ENCODE measurements at regions not wholly inside any gene's neighbourhood (a gene's known extent, or its start where the extent isn't known, plus 50 kb on each side); places are given as distances from the start of the nearest gene placed in this dataset.

GRCh38 chr3:21801631-21802030 is 50.6 kb upstream of the ZNF385D start:
- Histone ChIP-seq H3K4me3 (no peak overlapping the region), H3K9ac (ENCODE audit: insufficient read depth in 1 of 2, low read depth in 2 of 2, low read length in 2 of 2) (no peak overlapping the region), H3K4me1 (replicated peaks in 1 of 2; ENCODE audit: control insufficient read depth in 2 of 2, insufficient read depth in 2 of 2, low read length in 2 of 2) (no peaks in the 10 kb centered on the region), H3K27ac (ENCODE audit: extremely low read depth, low read depth, low read length) (no peak overlapping the region), H4K20me1 (replicated peaks; ENCODE audit: control insufficient read depth, insufficient read depth, low read length) (no peaks in the 10 kb centered on the region), H3K4me2 (ENCODE audit: insufficient read depth, low read length) (no peak overlapping the region), H3K9me3 (replicated peaks; ENCODE audit: control insufficient read depth, insufficient read depth, low read depth, low read length) (no peaks in the 10 kb centered on the region; the same call in 1 of the 2 replicates), H3K27me3 (ENCODE audit: control insufficient read depth in 2 of 2, insufficient read depth in 2 of 2, low read length in 2 of 2) (no peaks in the 10 kb centered on the region), H3K9me1 (ENCODE audit: control insufficient read depth, insufficient read depth, low read length) (no peaks in the 10 kb centered on the region), H2AFZ (ENCODE audit: low read depth, low read length) (no peak overlapping the region), H3K36me3 (ENCODE audit: control insufficient read depth, insufficient read depth, low read length) (no peaks in the 10 kb centered on the region), H3K79me2 (ENCODE audit: control insufficient read depth, insufficient read depth, low read length) (no peaks in the 10 kb centered on the region)
- TF ChIP-seq ZNF354B (CRISPR knock-in tag; IDR thresholded peaks at IDR 0.05) = no peak
- TF ChIP-seq E2F5 (CRISPR knock-in tag; IDR thresholded peaks at IDR 0.05) = no peak
- TF ChIP-seq CUX1 (CRISPR knock-in tag; IDR thresholded peaks at IDR 0.05) = no peak
- TF ChIP-seq HNRNPK (IDR thresholded peaks at IDR 0.05; ENCODE audit: low read depth, low read length, poor library complexity, severe bottlenecking) = no peak
- TF ChIP-seq ZNF778 (CRISPR knock-in tag; IDR thresholded peaks at IDR 0.05) = no peak
- TF ChIP-seq, protein P1, sequence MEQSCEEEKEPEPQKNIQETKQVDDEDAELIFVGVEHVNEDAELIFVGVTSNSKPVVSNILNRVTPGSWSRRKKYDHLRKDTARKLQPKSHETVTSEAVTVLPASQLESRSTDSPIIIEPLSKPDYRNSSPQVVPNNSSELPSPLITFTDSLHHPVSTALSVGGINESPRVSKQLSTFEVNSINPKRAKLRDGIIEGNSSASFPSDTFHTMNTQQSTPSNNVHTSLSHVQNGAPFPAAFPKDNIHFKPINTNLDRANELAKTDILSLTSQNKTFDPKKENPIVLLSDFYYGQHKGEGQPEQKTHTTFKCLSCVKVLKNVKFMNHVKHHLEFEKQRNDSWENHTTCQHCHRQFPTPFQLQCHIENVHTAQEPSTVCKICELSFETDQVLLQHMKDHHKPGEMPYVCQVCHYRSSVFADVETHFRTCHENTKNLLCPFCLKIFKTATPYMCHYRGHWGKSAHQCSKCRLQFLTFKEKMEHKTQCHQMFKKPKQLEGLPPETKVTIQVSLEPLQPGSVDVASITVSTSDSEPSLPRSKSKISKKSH (CRISPR knock-in tag; IDR thresholded peaks at IDR 0.05) = no peak
- TF ChIP-seq KAT2B (IDR thresholded peaks at IDR 0.05; ENCODE audit: low read depth, low read length) = no peak
- ATAC-seq (no peak), DNase-seq (ENCODE audit: extremely low read depth in 1 of 4, low spot score in 3 of 4) (no peak), FAIRE-seq (no peak)
- POLR2A ChIA-PET = no interaction called here
- CTCF ChIA-PET (ENCODE audit: low intra/inter-chr PET ratio) = no interaction called here
- no TSS peak for BruUV-seq (replicated peaks)
- in situ Hi-C loops (cut with MboI) (no loop called here), intact Hi-C loops (cut with micrococcal nuclease) (no loop called here)
- WGBS (ENCODE audit: insufficient coverage, low coverage, missing lambda C conversion rate) = 4% methylated on average over 3 of the region's 3 CpGs
